ENCODE measurements at regions not wholly inside any gene's neighbourhood (a gene's known extent, or its start where the extent isn't known, plus 50 kb on each side); places are given as distances from the start of the nearest gene placed in this dataset.

- Histone ChIP-seq H3K9me3 (replicated peaks; ENCODE audit: control insufficient read depth, insufficient read depth, low read length) (no peaks in the 10 kb centered on the region), H3K79me2 (ENCODE audit: control insufficient read depth, insufficient read depth, low read length) (no peaks in the 10 kb centered on the region), H3K4me2 (ENCODE audit: insufficient read depth, low read length) (no peak overlapping the region), H2AFZ (ENCODE audit: low read depth, low read length) (no peak overlapping the region), H3K9me1 (replicated peaks; ENCODE audit: control insufficient read depth, extremely low read depth, insufficient read depth, low read length) (no peaks in the 10 kb centered on the region), H3K9ac (replicated peaks; ENCODE audit: extremely low read depth, insufficient read depth, low read length) (no peak overlapping the region), H4K20me1 (replicated peaks; ENCODE audit: control insufficient read depth, extremely low read depth, insufficient read depth, low read length) (no peaks in the 10 kb centered on the region), H3K27ac (ENCODE audit: insufficient read depth, low read depth, low read length) (no peak overlapping the region), H3K27me3 (ENCODE audit: control insufficient read depth in 2 of 2, insufficient read depth in 2 of 2, low read length in 2 of 2) (no peaks in the 10 kb centered on the region), H3K4me1 (ENCODE audit: control insufficient read depth, extremely low read depth, insufficient read depth, low read length) (peaks cover 3% of the 10 kb centered on the region), H3K4me3 (replicated peaks in 1 of 3; ENCODE audit: insufficient read depth in 1 of 3, low read depth in 1 of 3, low read length in 3 of 3) (no peak overlapping the region), H3K36me3 (ENCODE audit: control insufficient read depth in 2 of 2, extremely low read depth in 1 of 2, insufficient read depth in 2 of 2, low read length in 2 of 2) (no peaks in the 10 kb centered on the region)
- FAIRE-seq (no peak), DNase-seq (ENCODE audit: low read depth, low spot score) (no peak)
- TF ChIP-seq CTCF (IDR thresholded peaks at IDR 0.05; ENCODE audit: extremely low read depth in 1 of 2, insufficient read depth in 1 of 2, low read depth in 1 of 2, low read length in 2 of 2): no peak
- TF ChIP-seq EZH2 (IDR thresholded peaks at IDR 0.05; ENCODE audit: borderline replicate concordance, low read depth, low read length, severe bottlenecking): no peak
- no peak for TF ChIP-seq JUN (IDR thresholded peaks at IDR 0.05; ENCODE audit: borderline replicate concordance, insufficient read depth, insufficient read length, low read depth)
- TF ChIP-seq MAX (IDR thresholded peaks at IDR 0.05; ENCODE audit: insufficient read depth, insufficient read length): no peak
- no peak for TF ChIP-seq GATA2 (IDR thresholded peaks at IDR 0.05; ENCODE audit: insufficient read depth, insufficient read length, low read depth, low read length)
- no peak for TF ChIP-seq MYC (IDR thresholded peaks at IDR 0.05; ENCODE audit: low read depth, low read length)
- TF ChIP-seq FOS (IDR thresholded peaks at IDR 0.05; ENCODE audit: borderline replicate concordance, insufficient read depth, low read length): no peak
- TF ChIP-seq POLR2AphosphoS5 (IDR thresholded peaks at IDR 0.05; ENCODE audit: insufficient read depth, low read depth, low read length): no peak
- ChIA-PET CTCF (interaction anchor here (1.6 kb wide), 1 partner anchor 9 kb away, joined by 4 read pairs; no protein-coding TSS in a partner anchor), POLR2A (interaction anchor here (0.6 kb wide), 1 partner anchor 14 kb away, joined by 3 read pairs; no protein-coding TSS in a partner anchor)
- dilution Hi-C loops (cut with MboI; ENCODE audit: extremely low pct_ligation_motif_present, low sequenced_read_pairs) (no loop called here), intact Hi-C loops (cut with micrococcal nuclease) (no loop called here)
- no TSS peak for BruUV-seq (replicated peaks)
Observed at GRCh38 chr13:76538004-76538403, 348.2 kb downstream of the KCTD12 start.

Measured in endothelial cell of umbilical vein (primary cell).